ENCODE measurements at regions not wholly inside any gene's neighbourhood (a gene's known extent, or its start where the extent isn't known, plus 50 kb on each side); places are given as distances from the start of the nearest gene placed in this dataset.

- no peak overlapping the region for H3K4me3 ChIP-seq
- no peak overlapping the region for H3K27ac ChIP-seq
- no peaks in the 10 kb centered on the region for H4K20me1 ChIP-seq
- peak overlapping the region in 2 of 11 experiments; percentile 9 to 28; a peak in 1 of 22 replicates for H3K4me2 ChIP-seq
- no peak overlapping the region for H3K9ac ChIP-seq
- H3K4me1 ChIP-seq: peaks cover 12 to 28% (median 17%) of the 10 kb centered on the region in 10 experiments
- TF ChIP-seq Cebpa-rat (IDR thresholded peaks at IDR 0.05): no peak
- no peaks in the 10 kb centered on the region for H3K36me3 ChIP-seq
- peaks cover 0 to 5% (median 0%) of the 10 kb centered on the region in 11 experiments; a peak in 1 of 22 replicates for H3K27me3 ChIP-seq
- peaks cover 0 to 5% (median 0%) of the 10 kb centered on the region in 11 experiments; a peak in 2 of 22 replicates for H3K9me3 ChIP-seq (replicated peaks in 1 of 11)
These were observed 71.2 kb downstream of the DIO3 start for GRCh38 chr14:101632520-101632919.

GRCh38 chr14:101633276-101633675, 72.0 kb downstream of the DIO3 start:
- Histone ChIP-seq H3K36me3 (no peaks in the 10 kb centered on the region), H4K20me1 (no peaks in the 10 kb centered on the region), H3K27me3 (no peaks in the 10 kb centered on the region), H3K4me1 (peaks cover 4 to 20% (median 10%) of the 10 kb centered on the region in 10 experiments; a peak in 18 of 20 replicates), H3K4me2 (peak overlapping the region in 2 of 11 experiments; percentile 9 to 28; a peak in 3 of 22 replicates), H3K27ac (no peak overlapping the region), H3K9me3 (replicated peaks in 1 of 11) (peaks cover 0 to 5% (median 0%) of the 10 kb centered on the region in 11 experiments; a peak in 2 of 22 replicates), H3K4me3 (no peak overlapping the region), H3K9ac (no peak overlapping the region)
- TF ChIP-seq Cebpa-rat (IDR thresholded peaks at IDR 0.05): no peak

- H3K4me1 ChIP-seq: peaks cover 0 to 14% (median 7%) of the 10 kb centered on the region in 10 experiments; a peak in 13 of 20 replicates
- peaks cover 0 to 5% (median 0%) of the 10 kb centered on the region in 11 experiments; a peak in 2 of 22 replicates for H3K9me3 ChIP-seq (replicated peaks in 1 of 11)
- no peak for TF ChIP-seq Cebpa-rat (IDR thresholded peaks at IDR 0.05)
- H3K27ac ChIP-seq: no peak overlapping the region
- H3K27me3 ChIP-seq: no peaks in the 10 kb centered on the region
- no peak overlapping the region for H3K9ac ChIP-seq
- peak overlapping the region in 6 of 11 experiments; percentile 8 to 45 (median 33); a peak in 10 of 22 replicates for H3K4me2 ChIP-seq
- no peaks in the 10 kb centered on the region for H3K36me3 ChIP-seq
- no peaks in the 10 kb centered on the region for H4K20me1 ChIP-seq
- H3K4me3 ChIP-seq: no peak overlapping the region
These were observed 73.0 kb downstream of the DIO3 start for GRCh38 chr14:101634202-101634849.

GRCh38 chr14:101634850-101635748, 73.8 kb downstream of the DIO3 start:
- Histone ChIP-seq H3K4me1 (peaks cover 0 to 14% (median 7%) of the 10 kb centered on the region in 10 experiments; a peak in 13 of 20 replicates), H3K27ac (no peak overlapping the region), H4K20me1 (no peaks in the 10 kb centered on the region), H3K36me3 (no peaks in the 10 kb centered on the region), H3K4me3 (no peak overlapping the region), H3K4me2 (peak overlapping the region in 3 of 11 experiments; percentile 8 to 37 (median 32); a peak in 1 of 22 replicates), H3K9ac (no peak overlapping the region), H3K27me3 (no peaks in the 10 kb centered on the region), H3K9me3 (replicated peaks in 1 of 11) (peaks cover 0 to 5% (median 0%) of the 10 kb centered on the region in 11 experiments; a peak in 2 of 22 replicates)
- TF ChIP-seq Cebpa-rat (IDR thresholded peaks at IDR 0.05): no peak

GRCh38 chr14:101635749-101636560, 74.7 kb downstream of the DIO3 start:
- peaks cover 0 to 14% (median 7%) of the 10 kb centered on the region in 10 experiments; a peak in 13 of 20 replicates for H3K4me1 ChIP-seq
- H3K27me3 ChIP-seq: no peaks in the 10 kb centered on the region
- no peaks in the 10 kb centered on the region for H4K20me1 ChIP-seq
- no peak overlapping the region for H3K4me2 ChIP-seq
- H3K36me3 ChIP-seq: no peaks in the 10 kb centered on the region
- TF ChIP-seq Cebpa-rat (IDR thresholded peaks at IDR 0.05): no peak
- no peak overlapping the region for H3K4me3 ChIP-seq
- H3K9me3 ChIP-seq (replicated peaks in 1 of 11): peaks cover 0 to 5% (median 0%) of the 10 kb centered on the region in 11 experiments; a peak in 2 of 22 replicates
- no peak overlapping the region for H3K27ac ChIP-seq
- no peak overlapping the region for H3K9ac ChIP-seq

- Histone ChIP-seq H3K4me3 (no peak overlapping the region), H3K36me3 (no peaks in the 10 kb centered on the region), H3K4me2 (no peak overlapping the region), H3K9ac (no peak overlapping the region), H4K20me1 (no peaks in the 10 kb centered on the region), H3K4me1 (peaks cover 0 to 5% (median 2%) of the 10 kb centered on the region in 10 experiments; a peak in 10 of 20 replicates), H3K9me3 (replicated peaks in 1 of 11) (peaks cover 0 to 10% (median 7%) of the 10 kb centered on the region in 11 experiments; a peak in 10 of 22 replicates), H3K27ac (no peak overlapping the region), H3K27me3 (no peaks in the 10 kb centered on the region)
- TF ChIP-seq Cebpa-rat (IDR thresholded peaks at IDR 0.05): no peak
These were observed 78.0 kb downstream of the DIO3 start for GRCh38 chr14:101639241-101639833.

GRCh38 chr14:101643651-101644050, 82.4 kb downstream of the DIO3 start:
- Histone ChIP-seq H3K27ac (no peak overlapping the region), H3K4me1 (no peaks in the 10 kb centered on the region), H3K4me3 (no peak overlapping the region), H3K4me2 (no peak overlapping the region), H4K20me1 (no peaks in the 10 kb centered on the region), H3K9ac (no peak overlapping the region), H3K36me3 (no peaks in the 10 kb centered on the region), H3K9me3 (replicated peaks in 1 of 11) (peaks cover 0 to 21% (median 10%) of the 10 kb centered on the region in 11 experiments; a peak in 14 of 22 replicates), H3K27me3 (no peaks in the 10 kb centered on the region)
- TF ChIP-seq Cebpa-rat (IDR thresholded peaks at IDR 0.05): no peak

- no peak for TF ChIP-seq Cebpa-rat (IDR thresholded peaks at IDR 0.05)
- Histone ChIP-seq H3K4me1 (no peaks in the 10 kb centered on the region), H3K4me2 (no peak overlapping the region), H3K27ac (no peak overlapping the region), H3K4me3 (no peak overlapping the region), H4K20me1 (no peaks in the 10 kb centered on the region), H3K9me3 (replicated peaks in 1 of 11) (peaks cover 0 to 10% (median 2%) of the 10 kb centered on the region in 11 experiments; a peak in 9 of 22 replicates), H3K36me3 (no peaks in the 10 kb centered on the region), H3K27me3 (no peaks in the 10 kb centered on the region), H3K9ac (no peak overlapping the region)
These were observed 92.8 kb downstream of the DIO3 start for GRCh38 chr14:101654051-101654450.
